Neural cell (in vitro differentiated cells): ENCODE measurements at regions not wholly inside any gene's neighbourhood (a gene's known extent, or its start where the extent isn't known, plus 50 kb on each side); places are given as distances from the start of the nearest gene placed in this dataset.
A peak's percentile ranks its signal among the peaks of the same experiment; 100 is the strongest.

Experiments used
- H2AFZ ChIP-seq: fragments of 200-600, 300-800 bp; sonication (generic), shearing (Covaris generic); 2 replicates; pipeline ENCODE4 v1.6.0; 2014; ENCODE audit warnings: low read depth, mild to moderate bottlenecking, antibody characterized with exemption, low read length, moderate library complexity
- H3F3A ChIP-seq: fragments of 200-600 bp; shearing (Covaris generic); 2 replicates; pipeline ENCODE4 v1.6.1; 2016; ENCODE audit warnings: mild to moderate bottlenecking, moderate library complexity, mixed read lengths, antibody characterized with exemption, low read length; ENCODE audit not compliant: insufficient read depth, poor library complexity, severe bottlenecking
- H3K27ac ChIP-seq: fragments of 200-600, 300-800 bp; sonication (generic), shearing (Covaris generic); 2 replicates; pipeline ENCODE4 v1.5.1; 2014; ENCODE audit warnings: mild to moderate bottlenecking, low read length, moderate library complexity
- H3K27me3 ChIP-seq: fragments of 300-800, 200-600 bp; sonication (generic), shearing (Covaris generic); 2 replicates; pipeline ENCODE4 v1.6.0; 2014; ENCODE audit warnings: mild to moderate bottlenecking, low read depth, low read length, moderate library complexity; ENCODE audit not compliant: insufficient read depth
- H3K36me3 ChIP-seq: fragments of 300-800, 200-600 bp; sonication (generic), shearing (Covaris generic); 2 replicates; pipeline ENCODE4 v1.5.1; 2014; ENCODE audit warnings: mild to moderate bottlenecking, antibody characterized with exemption, low read length, moderate library complexity; ENCODE audit not compliant: insufficient read depth
- H3K4me2 ChIP-seq: fragments of 300-800, 200-600 bp; sonication (generic), shearing (Covaris generic); 2 replicates; pipeline ENCODE4 v1.6.0; 2014; ENCODE audit warnings: mild to moderate bottlenecking, low read length
- H3K4me3 ChIP-seq: fragments of 300-800, 200-600 bp; sonication (generic), shearing (Covaris generic); 2 replicates; pipeline ENCODE4 v1.5.1; 2014; ENCODE audit warnings: mild to moderate bottlenecking, low read length, moderate library complexity
- H3K79me2 ChIP-seq: fragments of 200-600 bp; shearing (Covaris generic); replicated peaks from 2 replicates; pipeline ENCODE4 v1.6.0; 2014; ENCODE audit warnings: mild to moderate bottlenecking, low read length, moderate library complexity; ENCODE audit not compliant: insufficient read depth
- H3K9ac ChIP-seq: fragments of 300-800, 200-600 bp; sonication (generic), shearing (Covaris generic); 2 replicates; pipeline ENCODE4 v1.6.1; 2016; ENCODE audit warnings: mild to moderate bottlenecking, low read length, mixed read lengths
- H3K9me2 ChIP-seq: fragments of 200-600 bp; shearing (Covaris generic); 2 replicates; pipeline ENCODE4 v1.6.1; 2016; ENCODE audit warnings: mild to moderate bottlenecking, low read length, mixed read lengths; ENCODE audit not compliant: insufficient read depth
- H3K9me3 ChIP-seq: fragments of 200-600, 300-800 bp; sonication (generic), shearing (Covaris generic); 2 replicates; pipeline ENCODE4 v1.6.1; 2016; ENCODE audit warnings: mild to moderate bottlenecking, mixed run types, low read length, moderate library complexity, mixed read lengths
- H4K20me1 ChIP-seq: fragments of 200-600 bp; shearing (Covaris generic); 2 replicates; pipeline ENCODE4 v1.6.1; 2016; ENCODE audit warnings: mild to moderate bottlenecking, mixed run types; ENCODE audit not compliant: insufficient read depth
- EP300 ChIP-seq: fragments of 450-650 bp; conservative IDR thresholded peaks from 2 replicates; pipeline ENCODE4 v1.6.1; 2014; ENCODE audit warnings: antibody characterized with exemption, mild to moderate bottlenecking, moderate library complexity; ENCODE audit not compliant: poor library complexity, severe bottlenecking
- EZH2 ChIP-seq: fragments of 200-600, 300-800 bp; shearing (Covaris generic), sonication (generic); IDR thresholded peaks from 2 replicates; pipeline ENCODE4 v1.6.1; 2014; ENCODE audit warnings: antibody characterized with exemption, low read length, borderline replicate concordance, mild to moderate bottlenecking; ENCODE audit not compliant: insufficient read depth, poor library complexity, severe bottlenecking
- MXI1 ChIP-seq: fragments of 450-650 bp; conservative IDR thresholded peaks from 2 replicates; pipeline ENCODE4 v1.6.1; 2014; ENCODE audit warnings: antibody characterized with exemption, mild to moderate bottlenecking; ENCODE audit not compliant: poor library complexity, severe bottlenecking
- POLR2AphosphoS5 ChIP-seq: IDR thresholded peaks from 2 replicates; pipeline ENCODE4 v1.6.1; 2012
- RAD21 ChIP-seq: fragments of 450-650 bp; conservative IDR thresholded peaks from 2 replicates; pipeline ENCODE4 v1.6.1; 2014; ENCODE audit warnings: antibody characterized with exemption, mild to moderate bottlenecking, moderate library complexity
- SMC3 ChIP-seq: fragments of 450-650 bp; conservative IDR thresholded peaks from 2 replicates; pipeline ENCODE4 v1.6.1; 2014; ENCODE audit warnings: antibody characterized with exemption, mild to moderate bottlenecking, moderate library complexity; ENCODE audit not compliant: poor library complexity
- TAF1 ChIP-seq: IDR thresholded peaks from 2 replicates; pipeline ENCODE4 v1.6.1; 2012; ENCODE audit warnings: low read depth
- TF ChIP-seq, protein P1 (sequence below): fragments of 450-650 bp; IDR thresholded peaks from 2 replicates; pipeline ENCODE4 v1.5.1; 2014; ENCODE audit warnings: antibody characterized with exemption, mild to moderate bottlenecking, moderate library complexity; ENCODE audit not compliant: poor library complexity, severe bottlenecking
- TF ChIP-seq, protein P2 (sequence below): IDR thresholded peaks from 2 replicates; pipeline ENCODE4 v1.6.1; 2012; ENCODE audit warnings: borderline replicate concordance

DNA sequence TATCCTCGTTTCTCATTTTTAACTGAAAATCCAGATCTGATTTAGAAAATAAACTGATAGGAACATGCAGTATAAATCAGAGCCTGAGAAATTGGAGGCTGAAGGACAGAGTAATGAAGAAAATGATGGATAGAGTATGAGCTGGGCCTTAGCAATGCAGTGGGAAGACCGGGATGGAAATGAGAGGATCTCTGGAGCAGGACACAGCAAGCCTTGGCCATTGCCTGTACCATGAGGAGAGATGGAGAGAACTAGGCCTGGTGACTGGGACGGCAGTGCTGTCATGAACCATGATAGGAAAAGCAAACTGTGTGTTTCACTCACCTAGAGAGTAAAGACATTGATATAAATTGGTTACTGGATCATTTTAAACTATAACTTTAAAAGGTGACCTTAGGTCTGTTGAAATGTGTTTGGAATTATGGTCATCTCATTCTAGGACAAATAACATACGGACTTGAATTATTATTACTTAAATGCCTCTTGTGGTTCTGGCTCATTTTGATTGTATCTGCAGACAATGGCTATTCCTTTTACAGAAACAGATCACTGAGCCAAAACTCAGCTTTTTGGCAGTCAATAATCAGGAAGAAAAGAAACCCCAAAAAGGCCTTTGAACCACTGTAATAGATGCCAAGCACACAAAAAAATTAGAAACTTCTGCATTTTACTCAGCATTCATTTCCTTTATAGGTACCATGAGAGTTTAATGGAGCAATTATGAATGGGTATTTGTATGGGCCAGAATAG, 251.9 kb upstream of the PRKD1 start:
- TF ChIP-seq MXI1 = no peak
- no peak for TF ChIP-seq SMC3
- no peak for TF ChIP-seq RAD21
- TF ChIP-seq, protein P1, sequence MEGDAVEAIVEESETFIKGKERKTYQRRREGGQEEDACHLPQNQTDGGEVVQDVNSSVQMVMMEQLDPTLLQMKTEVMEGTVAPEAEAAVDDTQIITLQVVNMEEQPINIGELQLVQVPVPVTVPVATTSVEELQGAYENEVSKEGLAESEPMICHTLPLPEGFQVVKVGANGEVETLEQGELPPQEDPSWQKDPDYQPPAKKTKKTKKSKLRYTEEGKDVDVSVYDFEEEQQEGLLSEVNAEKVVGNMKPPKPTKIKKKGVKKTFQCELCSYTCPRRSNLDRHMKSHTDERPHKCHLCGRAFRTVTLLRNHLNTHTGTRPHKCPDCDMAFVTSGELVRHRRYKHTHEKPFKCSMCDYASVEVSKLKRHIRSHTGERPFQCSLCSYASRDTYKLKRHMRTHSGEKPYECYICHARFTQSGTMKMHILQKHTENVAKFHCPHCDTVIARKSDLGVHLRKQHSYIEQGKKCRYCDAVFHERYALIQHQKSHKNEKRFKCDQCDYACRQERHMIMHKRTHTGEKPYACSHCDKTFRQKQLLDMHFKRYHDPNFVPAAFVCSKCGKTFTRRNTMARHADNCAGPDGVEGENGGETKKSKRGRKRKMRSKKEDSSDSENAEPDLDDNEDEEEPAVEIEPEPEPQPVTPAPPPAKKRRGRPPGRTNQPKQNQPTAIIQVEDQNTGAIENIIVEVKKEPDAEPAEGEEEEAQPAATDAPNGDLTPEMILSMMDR = no peak
- no peak for TF ChIP-seq TAF1
- TF ChIP-seq EZH2 = no peak
- TF ChIP-seq, protein P2, sequence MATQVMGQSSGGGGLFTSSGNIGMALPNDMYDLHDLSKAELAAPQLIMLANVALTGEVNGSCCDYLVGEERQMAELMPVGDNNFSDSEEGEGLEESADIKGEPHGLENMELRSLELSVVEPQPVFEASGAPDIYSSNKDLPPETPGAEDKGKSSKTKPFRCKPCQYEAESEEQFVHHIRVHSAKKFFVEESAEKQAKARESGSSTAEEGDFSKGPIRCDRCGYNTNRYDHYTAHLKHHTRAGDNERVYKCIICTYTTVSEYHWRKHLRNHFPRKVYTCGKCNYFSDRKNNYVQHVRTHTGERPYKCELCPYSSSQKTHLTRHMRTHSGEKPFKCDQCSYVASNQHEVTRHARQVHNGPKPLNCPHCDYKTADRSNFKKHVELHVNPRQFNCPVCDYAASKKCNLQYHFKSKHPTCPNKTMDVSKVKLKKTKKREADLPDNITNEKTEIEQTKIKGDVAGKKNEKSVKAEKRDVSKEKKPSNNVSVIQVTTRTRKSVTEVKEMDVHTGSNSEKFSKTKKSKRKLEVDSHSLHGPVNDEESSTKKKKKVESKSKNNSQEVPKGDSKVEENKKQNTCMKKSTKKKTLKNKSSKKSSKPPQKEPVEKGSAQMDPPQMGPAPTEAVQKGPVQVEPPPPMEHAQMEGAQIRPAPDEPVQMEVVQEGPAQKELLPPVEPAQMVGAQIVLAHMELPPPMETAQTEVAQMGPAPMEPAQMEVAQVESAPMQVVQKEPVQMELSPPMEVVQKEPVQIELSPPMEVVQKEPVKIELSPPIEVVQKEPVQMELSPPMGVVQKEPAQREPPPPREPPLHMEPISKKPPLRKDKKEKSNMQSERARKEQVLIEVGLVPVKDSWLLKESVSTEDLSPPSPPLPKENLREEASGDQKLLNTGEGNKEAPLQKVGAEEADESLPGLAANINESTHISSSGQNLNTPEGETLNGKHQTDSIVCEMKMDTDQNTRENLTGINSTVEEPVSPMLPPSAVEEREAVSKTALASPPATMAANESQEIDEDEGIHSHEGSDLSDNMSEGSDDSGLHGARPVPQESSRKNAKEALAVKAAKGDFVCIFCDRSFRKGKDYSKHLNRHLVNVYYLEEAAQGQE = no peak
- no peak for TF ChIP-seq EP300
- no peak for TF ChIP-seq POLR2AphosphoS5
- Histone ChIP-seq H3K4me3 (no peak overlapping the region), H3F3A (no peaks in the 10 kb centered on the region), H3K9ac (no peak overlapping the region), H3K27ac (no peak overlapping the region), H3K27me3 (no peaks in the 10 kb centered on the region), H4K20me1 (no peaks in the 10 kb centered on the region), H3K9me3 (no peaks in the 10 kb centered on the region), H3K36me3 (no peaks in the 10 kb centered on the region), H2AFZ (no peak overlapping the region), H3K79me2 (no peaks in the 10 kb centered on the region), H3K9me2 (no peaks in the 10 kb centered on the region), H3K4me2 (no peak overlapping the region)

DNA sequence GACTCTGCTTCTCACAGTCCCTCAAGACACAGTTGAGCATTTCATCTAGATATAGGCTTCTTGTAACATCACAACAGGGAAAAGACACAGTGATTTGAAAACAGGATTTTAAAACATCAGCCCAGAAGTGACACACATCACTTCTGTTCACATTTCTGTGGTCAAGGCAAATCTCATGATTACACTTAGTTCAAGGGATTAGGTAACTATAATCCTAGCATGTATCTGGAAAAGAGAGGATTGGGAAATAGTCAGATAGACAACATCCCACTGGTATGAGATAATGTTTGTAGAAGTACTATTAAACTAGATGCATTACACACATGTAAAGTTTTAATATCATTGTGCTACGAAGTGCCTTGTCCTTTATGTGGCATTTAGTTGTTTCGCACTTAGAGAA, 252.6 kb upstream of the PRKD1 start:
- Histone ChIP-seq H3K9me2 (no peaks in the 10 kb centered on the region), H3K9ac (no peak overlapping the region), H3K79me2 (no peaks in the 10 kb centered on the region), H4K20me1 (no peaks in the 10 kb centered on the region), H2AFZ (no peak overlapping the region), H3K36me3 (no peaks in the 10 kb centered on the region), H3K27me3 (no peaks in the 10 kb centered on the region), H3K4me3 (no peak overlapping the region), H3F3A (no peaks in the 10 kb centered on the region), H3K9me3 (no peaks in the 10 kb centered on the region), H3K4me2 (no peak overlapping the region), H3K27ac (no peak overlapping the region)
- TF ChIP-seq EP300 = peak; percentile 22
- TF ChIP-seq EZH2 = no peak
